T-helper 2 cell treated with Interferon-gamma antibody and Interleukin-4, amounts not matched to agents 5 μg/mL and 100 μg/mL, for 36 hours (primary cell): ENCODE measurements at regions not wholly inside any gene's neighbourhood (a gene's known extent, or its start where the extent isn't known, plus 50 kb on each side); places are given as distances from the start of the nearest gene placed in this dataset.
"Not testable (repeated sequence)": the region's sequence is repeated elsewhere in the genome, so short reads cannot be mapped to it uniquely, and the experiment has no call there.

Experiments used
- DNase-seq: peaks from one replicate; pipeline ENCODE4 v3.0.0; 2021; ENCODE audit warnings: low spot score
- H3K27ac Mint-ChIP-seq: one replicate; pipeline ENCODE4 v1.8.0; 2021; ENCODE audit warnings: mild to moderate bottlenecking, mixed read lengths
- H3K27me3 Mint-ChIP-seq: one replicate; pipeline ENCODE4 v1.8.0; 2021; ENCODE audit warnings: low read depth, mixed read lengths
- H3K36me3 Mint-ChIP-seq: one replicate; pipeline ENCODE4 v1.8.0; 2021; ENCODE audit warnings: low read depth, mixed read lengths
- H3K4me1 Mint-ChIP-seq: one replicate; pipeline ENCODE4 v1.8.0; 2021; ENCODE audit warnings: low read depth, mixed read lengths
- H3K4me3 Mint-ChIP-seq: one replicate; pipeline ENCODE4 v1.8.0; 2022; ENCODE audit warnings: mild to moderate bottlenecking, moderate library complexity, mixed read lengths
- H3K9me3 Mint-ChIP-seq: one replicate; pipeline ENCODE4 v1.8.0; 2021; ENCODE audit warnings: mixed read lengths

DNA sequence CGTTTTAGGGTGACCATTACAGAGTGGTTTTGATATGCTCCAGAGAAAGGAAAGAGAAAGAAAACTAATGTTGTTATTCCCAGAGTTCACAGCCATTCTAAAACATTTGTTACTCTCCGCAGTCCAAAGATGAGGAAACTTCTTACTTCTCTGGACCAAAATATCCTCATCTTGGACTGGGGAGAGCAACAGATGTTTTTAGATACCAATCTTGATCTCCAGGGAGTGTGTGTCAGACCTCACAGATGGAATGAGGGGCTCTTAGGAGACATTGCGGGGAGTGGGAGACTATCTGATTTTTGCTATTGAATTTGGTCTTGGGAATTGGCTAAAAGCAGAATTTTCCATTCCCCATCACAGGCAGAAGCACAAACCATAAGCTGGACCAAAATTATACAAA lies 110.8 kb downstream of the TNFAIP3 start:
- Mint-ChIP-seq H3K4me3 (no peak overlapping the region), H3K27me3 (no peaks in the 10 kb centered on the region), H3K27ac (no peak overlapping the region), H3K9me3 (no peaks in the 10 kb centered on the region), H3K4me1 (peaks cover 30% of the 10 kb centered on the region), H3K36me3 (no peaks in the 10 kb centered on the region)
- no peak for DNase-seq

DNA sequence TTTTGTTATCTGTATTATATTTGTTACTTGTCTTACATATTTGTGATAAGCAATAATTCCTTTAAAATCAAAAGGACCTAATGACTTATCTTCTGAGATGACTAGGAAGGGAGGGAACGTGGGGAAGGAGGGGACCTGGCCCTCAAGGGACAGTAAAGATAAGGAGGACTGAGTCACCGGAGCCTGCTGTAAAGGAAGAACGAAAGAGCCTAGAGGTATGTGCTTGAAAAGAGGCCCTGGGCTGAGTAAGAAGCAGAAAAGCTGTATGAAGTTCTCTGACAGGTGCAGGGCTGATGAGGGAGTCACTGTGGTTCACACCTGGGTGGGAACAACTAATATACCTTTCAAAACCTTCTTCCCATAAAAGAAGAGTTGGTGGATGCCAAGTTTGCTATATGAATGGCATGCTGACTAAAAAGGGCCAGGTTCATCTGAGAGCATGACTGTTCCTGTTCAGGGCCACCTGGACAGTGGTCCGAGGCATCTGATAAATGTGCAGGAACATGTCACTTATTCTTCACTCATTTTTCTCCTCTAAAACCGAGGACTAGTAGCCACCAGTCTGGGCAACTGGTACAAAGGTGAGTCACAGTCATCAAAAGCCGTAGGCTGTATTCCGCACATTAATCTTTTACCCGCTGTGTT lies 111.3 kb downstream of the TNFAIP3 start:
- Mint-ChIP-seq H3K4me3 (no peak overlapping the region), H3K4me1 (peaks cover 29% of the 10 kb centered on the region), H3K27me3 (no peaks in the 10 kb centered on the region), H3K27ac (no peak overlapping the region), H3K9me3 (no peaks in the 10 kb centered on the region), H3K36me3 (no peaks in the 10 kb centered on the region)
- DNase-seq: peak; percentile 24

DNA sequence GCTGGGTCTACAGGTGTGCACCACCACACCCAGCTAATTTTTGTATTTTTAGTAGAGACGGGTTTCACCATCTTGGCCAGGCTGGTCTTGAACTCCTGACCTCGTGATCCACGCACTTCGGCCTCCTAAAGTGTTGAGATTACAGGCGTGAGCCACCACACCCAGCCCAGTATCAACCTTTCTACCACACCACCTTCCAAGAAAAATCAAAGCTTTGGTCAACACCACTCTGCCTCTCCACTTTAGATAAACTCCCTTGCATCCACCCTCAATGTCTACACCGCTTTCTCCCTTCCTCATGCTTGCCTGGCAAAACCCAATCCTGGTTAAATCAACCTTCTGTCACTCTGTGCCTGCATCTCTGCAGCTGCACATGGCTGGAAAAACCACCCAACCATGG lies 112.2 kb downstream of the TNFAIP3 start:
- H3K4me3 Mint-ChIP-seq, H3K36me3 Mint-ChIP-seq, H3K27ac Mint-ChIP-seq, DNase-seq, H3K27me3 Mint-ChIP-seq, H3K9me3 Mint-ChIP-seq: not testable (repeated sequence)
- H3K4me1 Mint-ChIP-seq: peaks cover 24% of the 10 kb centered on the region

DNA sequence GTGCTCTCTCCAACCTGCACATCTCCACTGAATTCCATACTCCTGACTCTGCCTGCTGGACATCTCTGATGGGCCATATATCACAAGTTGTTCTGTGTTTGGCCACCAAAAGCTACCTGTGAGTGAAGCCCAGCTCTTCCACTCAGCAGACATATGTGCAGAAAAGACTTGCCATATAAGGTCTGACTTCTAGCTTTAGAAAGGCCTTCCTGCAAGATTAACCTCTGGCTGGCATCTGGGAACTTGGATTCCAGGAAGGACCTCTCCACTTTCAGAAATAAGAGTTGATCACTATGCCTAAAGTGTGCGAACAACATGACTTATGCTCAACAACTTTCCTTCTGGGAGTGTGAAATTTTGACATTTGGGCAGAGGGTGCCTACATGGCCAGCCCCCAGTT lies 113.7 kb downstream of the TNFAIP3 start:
- Mint-ChIP-seq H3K36me3 (no peaks in the 10 kb centered on the region), H3K27ac (no peak overlapping the region), H3K4me3 (no peak overlapping the region), H3K27me3 (peaks cover under 1% of the 10 kb centered on the region), H3K4me1 (peaks cover 10% of the 10 kb centered on the region), H3K9me3 (no peaks in the 10 kb centered on the region)
- no peak for DNase-seq

DNA sequence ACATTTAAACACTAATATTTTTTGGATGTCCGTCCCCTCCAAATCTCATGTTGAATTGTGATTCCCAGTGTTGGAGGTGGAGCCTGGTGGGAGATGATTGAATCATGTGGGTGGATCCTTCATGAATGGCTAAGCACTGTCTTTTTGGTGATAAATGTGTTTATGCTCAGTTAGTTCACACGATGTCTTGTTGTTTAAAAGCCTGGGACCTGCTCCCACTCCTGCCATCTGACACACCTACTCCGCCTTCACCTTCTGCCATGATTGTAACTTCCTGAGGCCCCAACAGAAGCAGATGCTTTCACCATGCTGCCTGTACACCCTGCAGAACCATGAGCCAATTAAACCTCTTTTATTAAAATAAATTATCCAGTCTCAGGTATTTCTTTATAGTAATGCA lies 114.7 kb downstream of the TNFAIP3 start:
- Mint-ChIP-seq H3K4me1 (peaks cover 2% of the 10 kb centered on the region), H3K4me3 (no peak overlapping the region), H3K27ac (no peak overlapping the region), H3K27me3 (peaks cover 9% of the 10 kb centered on the region), H3K36me3 (no peaks in the 10 kb centered on the region), H3K9me3 (no peaks in the 10 kb centered on the region)
- DNase-seq: no peak

DNA sequence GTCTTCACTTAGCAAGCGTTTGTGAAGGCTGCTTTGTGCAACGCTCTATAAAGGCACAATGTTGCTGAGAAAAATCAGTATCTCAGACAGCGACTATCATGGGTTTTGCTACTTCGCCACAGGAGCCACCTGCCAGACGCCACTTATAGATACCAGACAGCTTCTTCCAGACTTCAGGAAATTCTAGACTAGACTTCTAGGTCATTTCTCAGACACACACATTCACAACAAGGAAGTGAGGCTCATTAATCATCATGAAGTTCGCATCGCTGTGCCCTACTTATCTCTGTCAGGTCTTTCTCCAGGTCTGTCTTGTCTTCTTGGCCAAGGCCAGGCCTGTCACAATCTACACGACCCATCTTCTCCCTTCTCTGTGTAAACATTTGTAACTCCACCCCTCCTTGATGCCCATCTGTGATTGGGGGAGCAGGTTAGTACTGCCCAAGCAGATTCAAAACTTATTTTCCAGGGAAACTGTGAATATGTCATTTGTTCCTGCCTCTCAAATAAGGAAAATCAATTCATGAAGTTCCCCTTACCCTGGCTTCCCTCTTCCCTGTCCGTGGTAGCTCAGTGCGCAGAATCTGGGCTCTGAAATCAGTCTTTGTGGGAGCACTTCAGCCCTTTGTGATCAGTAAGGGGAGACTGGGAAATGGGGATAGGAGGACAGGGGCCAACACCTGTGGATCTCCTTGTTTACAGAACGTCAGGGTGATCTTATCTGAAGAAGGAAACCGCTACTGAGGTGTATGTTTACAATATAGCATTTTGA lies 115.5 kb downstream of the TNFAIP3 start:
- peaks cover 17% of the 10 kb centered on the region for H3K27me3 Mint-ChIP-seq
- no peaks in the 10 kb centered on the region for H3K9me3 Mint-ChIP-seq
- H3K4me3 Mint-ChIP-seq: no peak overlapping the region
- H3K36me3 Mint-ChIP-seq: no peaks in the 10 kb centered on the region
- DNase-seq: no peak
- H3K27ac Mint-ChIP-seq: no peak overlapping the region
- H3K4me1 Mint-ChIP-seq: no peaks in the 10 kb centered on the region

DNA sequence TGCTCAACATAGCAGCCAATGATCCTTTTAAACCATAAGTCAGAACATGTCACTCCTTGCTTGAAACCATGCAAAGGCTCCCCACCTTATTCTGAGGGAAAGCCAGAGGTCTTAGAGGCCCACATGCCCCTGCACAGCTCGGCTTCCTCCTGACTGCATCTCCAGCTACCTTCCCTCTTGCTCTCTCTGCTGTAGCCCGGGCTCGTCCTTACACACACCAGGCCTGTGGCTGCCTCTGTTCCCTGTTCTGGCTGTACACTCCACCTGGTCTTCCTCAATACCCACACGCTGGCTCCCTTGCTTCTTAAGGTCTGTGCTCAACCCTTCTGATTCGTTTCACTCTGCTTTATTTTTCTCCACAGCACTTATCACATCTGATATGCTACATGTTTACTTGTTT lies 116.2 kb downstream of the TNFAIP3 start:
- Mint-ChIP-seq H3K27ac (no peak overlapping the region), H3K4me3 (no peak overlapping the region), H3K27me3 (peaks cover 23% of the 10 kb centered on the region), H3K4me1 (no peaks in the 10 kb centered on the region), H3K9me3 (no peaks in the 10 kb centered on the region), H3K36me3 (no peaks in the 10 kb centered on the region)
- DNase-seq: no peak

DNA sequence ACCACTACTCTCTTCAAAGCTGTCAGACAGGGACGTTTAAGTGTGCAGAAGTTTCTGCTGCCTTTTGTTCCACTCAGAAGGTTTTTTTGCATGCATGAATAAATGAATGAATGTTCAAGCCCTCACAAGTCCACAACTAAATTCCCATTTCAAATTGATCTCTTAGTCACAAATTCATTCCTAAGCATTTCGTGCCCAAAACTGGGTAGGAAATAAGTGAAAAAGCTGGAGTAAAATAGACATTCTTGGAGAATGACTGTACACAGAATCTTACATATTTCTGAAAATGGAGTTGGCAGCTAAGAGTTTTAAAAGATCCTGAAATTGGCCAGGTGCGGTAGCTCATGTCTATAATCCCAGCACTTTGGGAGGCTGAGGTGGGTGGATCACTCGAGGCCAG lies 117.6 kb downstream of the PERP start:
- no peaks in the 10 kb centered on the region for H3K9me3 Mint-ChIP-seq
- H3K4me3 Mint-ChIP-seq: no peak overlapping the region
- H3K27ac Mint-ChIP-seq: no peak overlapping the region
- no peaks in the 10 kb centered on the region for H3K4me1 Mint-ChIP-seq
- DNase-seq: no peak
- H3K27me3 Mint-ChIP-seq: peaks cover 43% of the 10 kb centered on the region
- H3K36me3 Mint-ChIP-seq: no peaks in the 10 kb centered on the region

DNA sequence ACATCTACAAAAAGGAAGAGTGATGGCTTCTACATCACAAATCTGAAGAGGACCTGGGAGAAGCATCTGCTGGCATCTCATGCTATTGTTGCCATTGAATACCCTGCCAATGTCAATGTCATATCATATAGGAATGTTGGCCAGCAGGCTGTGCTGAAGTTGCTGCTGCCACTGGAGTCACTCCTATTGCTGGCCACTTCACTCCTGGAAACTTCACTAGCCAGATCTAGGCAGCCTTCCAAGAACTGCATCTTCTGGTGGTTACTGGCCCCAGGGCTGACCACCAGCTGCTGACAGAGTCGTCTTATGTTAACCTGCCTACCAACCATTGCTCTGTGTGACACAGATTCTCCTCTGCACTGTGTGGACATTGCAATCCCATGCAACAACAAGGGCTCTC lies 111.8 kb downstream of the PERP start:
- Mint-ChIP-seq H3K4me3 (no peak overlapping the region), H3K27ac (no peak overlapping the region), H3K4me1 (peaks cover 3% of the 10 kb centered on the region), H3K27me3 (peaks cover 25% of the 10 kb centered on the region), H3K36me3 (no peaks in the 10 kb centered on the region), H3K9me3 (peaks cover 9% of the 10 kb centered on the region)
- DNase-seq: no peak

DNA sequence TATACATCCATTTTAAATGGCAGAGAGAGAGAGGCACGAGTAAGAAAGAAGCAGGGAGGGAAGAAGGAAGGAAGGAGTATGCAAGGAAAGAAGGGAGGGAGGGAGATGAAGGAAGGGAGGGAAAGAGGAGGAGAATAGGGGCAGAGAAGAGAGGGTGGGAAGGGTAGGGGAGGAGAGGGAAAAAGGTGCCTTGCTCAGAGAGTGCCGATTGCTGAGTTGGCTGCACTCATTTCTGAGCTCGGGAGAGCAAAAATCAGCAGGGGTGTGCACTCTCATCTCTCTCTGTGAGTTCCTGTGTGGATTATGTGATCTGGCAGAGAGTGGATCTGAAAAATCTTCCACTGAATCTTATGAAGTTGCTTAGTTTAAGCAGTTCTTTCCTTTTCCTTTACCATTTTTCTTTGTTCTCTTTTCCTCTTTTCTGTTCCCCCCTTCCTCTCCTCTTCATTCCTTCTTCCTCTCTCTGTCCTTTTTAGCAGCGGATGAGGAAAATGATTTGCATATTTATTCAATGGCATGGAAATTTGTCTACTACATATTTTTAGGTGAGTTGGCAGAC lies 108.7 kb downstream of the PERP start:
- DNase-seq: no peak
- peaks cover 5% of the 10 kb centered on the region for H3K4me1 Mint-ChIP-seq
- H3K27me3 Mint-ChIP-seq: peaks cover 19% of the 10 kb centered on the region
- no peak overlapping the region for H3K4me3 Mint-ChIP-seq
- H3K36me3 Mint-ChIP-seq: no peaks in the 10 kb centered on the region
- peaks cover 9% of the 10 kb centered on the region for H3K9me3 Mint-ChIP-seq
- no peak overlapping the region for H3K27ac Mint-ChIP-seq

DNA sequence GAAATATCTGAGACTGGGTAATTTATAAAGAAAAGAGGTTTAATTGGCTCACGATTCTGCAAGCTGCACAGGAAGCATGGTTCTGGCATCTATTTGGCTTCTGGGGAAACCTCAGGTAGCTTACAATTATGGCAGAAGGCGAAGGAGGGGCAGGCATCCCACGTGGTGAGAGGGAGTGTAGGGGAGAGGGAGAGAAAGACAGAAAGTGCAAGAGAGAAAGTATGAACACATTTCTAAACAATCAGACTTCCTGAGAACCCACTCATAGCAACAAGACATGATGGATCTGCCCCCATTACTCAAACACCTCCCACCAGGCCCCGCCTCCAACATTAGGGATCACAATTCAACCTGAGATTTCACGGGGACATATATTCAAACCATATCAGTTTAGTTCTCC lies 107.4 kb downstream of the PERP start:
- Mint-ChIP-seq H3K4me1 (peaks cover 5% of the 10 kb centered on the region), H3K27me3 (peaks cover 16% of the 10 kb centered on the region), H3K27ac (no peak overlapping the region), H3K9me3 (peaks cover 9% of the 10 kb centered on the region), H3K36me3 (no peaks in the 10 kb centered on the region), H3K4me3 (no peak overlapping the region)
- DNase-seq: no peak

DNA sequence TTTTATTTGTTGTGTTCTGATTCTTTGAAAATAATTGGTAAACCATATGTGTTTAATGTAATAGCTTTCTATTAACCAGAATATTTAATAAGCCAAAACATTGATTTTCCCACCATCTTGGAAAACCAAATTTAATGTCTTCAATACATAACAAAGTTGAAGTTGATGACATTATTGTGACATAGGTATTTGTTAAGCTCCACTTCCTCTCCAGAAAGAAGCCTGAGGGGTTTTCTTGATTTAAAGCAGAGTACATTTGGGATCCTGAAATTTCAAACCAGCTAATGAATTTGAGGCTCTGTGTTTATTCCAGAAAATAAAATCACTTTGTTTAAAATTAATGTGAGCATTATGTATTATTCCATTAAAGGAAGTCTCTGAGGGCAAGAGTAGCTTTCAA lies 106.3 kb downstream of the PERP start:
- peaks cover 9% of the 10 kb centered on the region for H3K9me3 Mint-ChIP-seq
- H3K27me3 Mint-ChIP-seq: peaks cover 8% of the 10 kb centered on the region
- no peak for DNase-seq
- H3K36me3 Mint-ChIP-seq: no peaks in the 10 kb centered on the region
- no peak overlapping the region for H3K27ac Mint-ChIP-seq
- H3K4me3 Mint-ChIP-seq: no peak overlapping the region
- H3K4me1 Mint-ChIP-seq: peaks cover 11% of the 10 kb centered on the region

DNA sequence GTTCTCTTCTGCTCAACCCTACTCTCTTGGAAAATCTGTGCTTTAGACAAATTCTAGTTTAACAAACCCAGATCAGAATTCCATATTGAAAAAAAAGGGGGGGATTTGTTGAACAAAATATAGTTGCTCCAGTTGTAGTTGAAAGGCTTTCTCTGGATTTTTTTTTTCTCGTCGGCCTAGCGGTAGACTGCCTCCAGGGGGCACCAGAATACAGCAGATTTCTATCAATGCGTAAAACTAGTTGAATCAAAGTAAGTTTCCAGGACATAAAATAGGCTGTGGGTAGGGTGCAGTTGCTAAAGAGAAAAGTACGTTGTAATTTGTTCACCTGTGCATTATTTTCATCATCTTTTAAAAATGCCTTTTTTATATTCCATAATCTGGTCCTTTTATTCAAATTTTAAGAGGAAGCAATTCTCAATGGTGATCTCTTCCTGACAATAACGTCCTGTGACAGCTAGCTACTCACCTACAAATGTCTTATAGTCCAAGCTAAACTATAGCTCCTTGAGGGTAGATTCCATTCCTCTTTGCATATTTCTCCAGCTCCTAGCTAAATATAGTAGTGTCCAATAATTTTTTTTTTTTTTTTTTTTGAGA lies 105.4 kb downstream of the PERP start:
- DNase-seq: peak; percentile 43
- Mint-ChIP-seq H3K4me3 (no peak overlapping the region), H3K27ac (no peak overlapping the region), H3K9me3 (peaks cover 6% of the 10 kb centered on the region), H3K36me3 (no peaks in the 10 kb centered on the region), H3K27me3 (peaks cover 8% of the 10 kb centered on the region), H3K4me1 (peaks cover 12% of the 10 kb centered on the region)
